Neural cell (in vitro differentiated cells): ENCODE measurements at regions not wholly inside any gene's neighbourhood (a gene's known extent, or its start where the extent isn't known, plus 50 kb on each side); places are given as distances from the start of the nearest gene placed in this dataset.

Experiments used
- H2AFZ ChIP-seq: fragments of 200-600, 300-800 bp; sonication (generic), shearing (Covaris generic); 2 replicates; pipeline ENCODE4 v1.6.0; 2014; ENCODE audit warnings: low read depth, mild to moderate bottlenecking, antibody characterized with exemption, low read length, moderate library complexity
- H3F3A ChIP-seq: fragments of 200-600 bp; shearing (Covaris generic); 2 replicates; pipeline ENCODE4 v1.6.1; 2016; ENCODE audit warnings: mild to moderate bottlenecking, moderate library complexity, mixed read lengths, antibody characterized with exemption, low read length; ENCODE audit not compliant: insufficient read depth, poor library complexity, severe bottlenecking
- H3K27ac ChIP-seq: fragments of 200-600, 300-800 bp; sonication (generic), shearing (Covaris generic); 2 replicates; pipeline ENCODE4 v1.5.1; 2014; ENCODE audit warnings: mild to moderate bottlenecking, low read length, moderate library complexity
- H3K27me3 ChIP-seq: fragments of 300-800, 200-600 bp; sonication (generic), shearing (Covaris generic); 2 replicates; pipeline ENCODE4 v1.6.0; 2014; ENCODE audit warnings: mild to moderate bottlenecking, low read depth, low read length, moderate library complexity; ENCODE audit not compliant: insufficient read depth
- H3K36me3 ChIP-seq: fragments of 300-800, 200-600 bp; sonication (generic), shearing (Covaris generic); 2 replicates; pipeline ENCODE4 v1.5.1; 2014; ENCODE audit warnings: mild to moderate bottlenecking, antibody characterized with exemption, low read length, moderate library complexity; ENCODE audit not compliant: insufficient read depth
- H3K4me2 ChIP-seq: fragments of 300-800, 200-600 bp; sonication (generic), shearing (Covaris generic); 2 replicates; pipeline ENCODE4 v1.6.0; 2014; ENCODE audit warnings: mild to moderate bottlenecking, low read length
- H3K4me3 ChIP-seq: fragments of 300-800, 200-600 bp; sonication (generic), shearing (Covaris generic); 2 replicates; pipeline ENCODE4 v1.5.1; 2014; ENCODE audit warnings: mild to moderate bottlenecking, low read length, moderate library complexity
- H3K79me2 ChIP-seq: fragments of 200-600 bp; shearing (Covaris generic); replicated peaks from 2 replicates; pipeline ENCODE4 v1.6.0; 2014; ENCODE audit warnings: mild to moderate bottlenecking, low read length, moderate library complexity; ENCODE audit not compliant: insufficient read depth
- H3K9ac ChIP-seq: fragments of 300-800, 200-600 bp; sonication (generic), shearing (Covaris generic); 2 replicates; pipeline ENCODE4 v1.6.1; 2016; ENCODE audit warnings: mild to moderate bottlenecking, low read length, mixed read lengths
- H3K9me2 ChIP-seq: fragments of 200-600 bp; shearing (Covaris generic); 2 replicates; pipeline ENCODE4 v1.6.1; 2016; ENCODE audit warnings: mild to moderate bottlenecking, low read length, mixed read lengths; ENCODE audit not compliant: insufficient read depth
- H3K9me3 ChIP-seq: fragments of 200-600, 300-800 bp; sonication (generic), shearing (Covaris generic); 2 replicates; pipeline ENCODE4 v1.6.1; 2016; ENCODE audit warnings: mild to moderate bottlenecking, mixed run types, low read length, moderate library complexity, mixed read lengths
- H4K20me1 ChIP-seq: fragments of 200-600 bp; shearing (Covaris generic); 2 replicates; pipeline ENCODE4 v1.6.1; 2016; ENCODE audit warnings: mild to moderate bottlenecking, mixed run types; ENCODE audit not compliant: insufficient read depth
- CTCF ChIP-seq: fragments of 450-650 bp; IDR thresholded peaks from 2 replicates; pipeline ENCODE4 v1.5.1; 2014; ENCODE audit warnings: antibody characterized with exemption, mild to moderate bottlenecking, moderate library complexity; ENCODE audit not compliant: poor library complexity, severe bottlenecking
- EP300 ChIP-seq: fragments of 450-650 bp; conservative IDR thresholded peaks from 2 replicates; pipeline ENCODE4 v1.6.1; 2014; ENCODE audit warnings: antibody characterized with exemption, mild to moderate bottlenecking, moderate library complexity; ENCODE audit not compliant: poor library complexity, severe bottlenecking
- EZH2 ChIP-seq: fragments of 200-600, 300-800 bp; shearing (Covaris generic), sonication (generic); IDR thresholded peaks from 2 replicates; pipeline ENCODE4 v1.6.1; 2014; ENCODE audit warnings: antibody characterized with exemption, low read length, borderline replicate concordance, mild to moderate bottlenecking; ENCODE audit not compliant: insufficient read depth, poor library complexity, severe bottlenecking
- MXI1 ChIP-seq: fragments of 450-650 bp; conservative IDR thresholded peaks from 2 replicates; pipeline ENCODE4 v1.6.1; 2014; ENCODE audit warnings: antibody characterized with exemption, mild to moderate bottlenecking; ENCODE audit not compliant: poor library complexity, severe bottlenecking
- POLR2AphosphoS5 ChIP-seq: IDR thresholded peaks from 2 replicates; pipeline ENCODE4 v1.6.1; 2012
- RAD21 ChIP-seq: fragments of 450-650 bp; conservative IDR thresholded peaks from 2 replicates; pipeline ENCODE4 v1.6.1; 2014; ENCODE audit warnings: antibody characterized with exemption, mild to moderate bottlenecking, moderate library complexity
- REST ChIP-seq: IDR thresholded peaks from 2 replicates; pipeline ENCODE4 v1.6.1; 2012; ENCODE audit warnings: borderline replicate concordance
- SMC3 ChIP-seq: fragments of 450-650 bp; conservative IDR thresholded peaks from 2 replicates; pipeline ENCODE4 v1.6.1; 2014; ENCODE audit warnings: antibody characterized with exemption, mild to moderate bottlenecking, moderate library complexity; ENCODE audit not compliant: poor library complexity
- TAF1 ChIP-seq: IDR thresholded peaks from 2 replicates; pipeline ENCODE4 v1.6.1; 2012; ENCODE audit warnings: low read depth

DNA sequence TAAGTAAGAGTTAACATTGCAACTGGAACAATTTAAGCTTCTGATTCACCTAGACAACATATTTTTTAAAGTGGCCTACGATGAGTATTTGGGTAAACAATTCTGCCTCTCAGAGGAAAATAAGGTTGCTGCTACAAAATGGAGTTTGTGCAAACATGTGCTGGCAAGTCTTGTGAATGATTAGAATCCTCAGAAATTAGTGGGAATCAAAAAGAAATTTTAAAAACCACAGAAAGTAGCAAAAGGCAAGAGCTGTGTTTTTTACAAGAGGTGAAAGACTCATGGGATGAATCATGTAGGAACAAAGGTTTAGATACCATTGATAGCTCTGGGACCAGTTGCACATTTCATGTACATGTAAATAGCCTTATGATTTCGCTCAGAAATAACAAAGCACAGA, 561.6 kb downstream of the TAF11L14 start:
- Histone ChIP-seq H3K4me2 (no peak overlapping the region), H3K27me3 (no peaks in the 10 kb centered on the region), H3K27ac (no peak overlapping the region)

DNA sequence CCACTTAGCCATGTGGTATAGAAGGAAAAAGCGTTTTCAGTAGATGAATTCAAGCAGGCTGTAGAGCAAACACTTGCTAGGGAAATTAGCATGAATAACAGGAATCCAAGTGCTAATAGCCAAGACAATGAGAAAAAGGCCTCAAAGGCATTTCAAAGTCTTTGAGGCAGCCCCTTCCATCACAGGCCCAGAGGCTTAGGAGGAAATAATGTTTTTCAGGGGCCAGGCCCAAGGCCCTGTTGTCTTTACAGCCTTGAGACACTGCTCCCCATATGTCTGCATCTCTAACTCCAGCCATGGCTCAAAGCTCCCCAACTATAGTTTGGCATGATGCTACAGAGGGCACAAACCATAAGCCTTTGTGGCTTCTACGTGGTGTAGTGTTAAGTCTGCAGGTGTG, 563.5 kb downstream of the TAF11L14 start:
- Histone ChIP-seq H3K36me3 (no peaks in the 10 kb centered on the region), H3K9me2 (no peaks in the 10 kb centered on the region), H3K4me3 (no peak overlapping the region), H3K9ac (no peak overlapping the region), H3K79me2 (no peaks in the 10 kb centered on the region), H3K27ac (no peak overlapping the region), H3K27me3 (no peaks in the 10 kb centered on the region), H4K20me1 (no peaks in the 10 kb centered on the region), H3K4me2 (no peak overlapping the region), H2AFZ (no peak overlapping the region), H3F3A (no peaks in the 10 kb centered on the region), H3K9me3 (peaks cover 11% of the 10 kb centered on the region)
- no peak for TF ChIP-seq EP300
- no peak for TF ChIP-seq EZH2
- TF ChIP-seq MXI1 = no peak
- TF ChIP-seq RAD21 = no peak
- TF ChIP-seq SMC3 = no peak
- TF ChIP-seq CTCF = no peak
- no peak for TF ChIP-seq POLR2AphosphoS5
- TF ChIP-seq TAF1 = no peak

More for the DNA sequence above, 561.6 kb downstream of the TAF11L14 start:
- peaks cover 14% of the 10 kb centered on the region for H3K9me3 ChIP-seq
- no peak overlapping the region for H3K4me3 ChIP-seq
- no peak for TF ChIP-seq REST
- TF ChIP-seq RAD21 = no peak
- no peak for TF ChIP-seq TAF1
- no peak for TF ChIP-seq MXI1
- no peak for TF ChIP-seq POLR2AphosphoS5
- TF ChIP-seq SMC3 = no peak
- TF ChIP-seq EZH2 = no peak
- no peak for TF ChIP-seq EP300
- TF ChIP-seq CTCF = no peak
- H3K79me2 ChIP-seq = no peaks in the 10 kb centered on the region
- H3F3A ChIP-seq = no peaks in the 10 kb centered on the region
- H3K9me2 ChIP-seq = no peaks in the 10 kb centered on the region
- H4K20me1 ChIP-seq = no peaks in the 10 kb centered on the region
- H2AFZ ChIP-seq = no peak overlapping the region
- H3K9ac ChIP-seq = no peak overlapping the region
- no peaks in the 10 kb centered on the region for H3K36me3 ChIP-seq
